HG03045 (cell line): ENCODE measurements at regions not wholly inside any gene's neighbourhood (a gene's known extent, or its start where the extent isn't known, plus 50 kb on each side); places are given as distances from the start of the nearest gene placed in this dataset.
"Not testable (repeated sequence)": the region's sequence is repeated elsewhere in the genome, so short reads cannot be mapped to it uniquely, and the experiment has no call there.

Experiments used
- ATAC-seq: cut with Tn5 transposase; IDR thresholded peaks from one replicate; pipeline ENCODE4 v1.9.1; 2021; ENCODE audit warnings: mild to moderate bottlenecking, moderate library complexity; ENCODE audit not compliant: unreplicated experiment

GRCh38 chr7:153404124-153404523 lies 644.6 kb downstream of the ACTR3B start:
- no peak for ATAC-seq

GRCh38 chr7:153404781-153405279 lies 645.3 kb downstream of the ACTR3B start:
- no peak for ATAC-seq

- no peak for ATAC-seq
Observed at GRCh38 chr7:153405704-153406485, 646.3 kb upstream of the DPP6 start.

GRCh38 chr7:153406486-153406872 lies 645.7 kb upstream of the DPP6 start:
- no peak for ATAC-seq

- ATAC-seq: no peak
Observed at GRCh38 chr7:153407291-153408046, 644.7 kb upstream of the DPP6 start.

- no peak for ATAC-seq
Observed at GRCh38 chr7:153408360-153409335, 643.5 kb upstream of the DPP6 start.

- not testable (repeated sequence) for ATAC-seq
Observed at GRCh38 chr7:153409567-153410342, 642.4 kb upstream of the DPP6 start.

- ATAC-seq: not testable (repeated sequence)
Observed at GRCh38 chr7:153410997-153411642, 641.1 kb upstream of the DPP6 start.

GRCh38 chr7:153412114-153412823 lies 639.9 kb upstream of the DPP6 start:
- ATAC-seq: not testable (repeated sequence)

- not testable (repeated sequence) for ATAC-seq
Observed at GRCh38 chr7:153412824-153413198, 639.4 kb upstream of the DPP6 start.

- ATAC-seq: no peak
Observed at GRCh38 chr7:153413199-153413539, 639.0 kb upstream of the DPP6 start.

GRCh38 chr7:153413540-153414287 lies 638.5 kb upstream of the DPP6 start:
- no peak for ATAC-seq

- no peak for ATAC-seq
Observed at GRCh38 chr7:153414288-153414629, 637.9 kb upstream of the DPP6 start.

- no peak for ATAC-seq
Observed at GRCh38 chr7:153415632-153416031, 636.6 kb upstream of the DPP6 start.

GRCh38 chr7:153422291-153423209 lies 629.6 kb upstream of the DPP6 start:
- ATAC-seq: no peak

- ATAC-seq: no peak
Observed at GRCh38 chr7:153423210-153423590, 629.0 kb upstream of the DPP6 start.

- no peak for ATAC-seq
Observed at GRCh38 chr7:153430931-153431330, 621.3 kb upstream of the DPP6 start.

- ATAC-seq: no peak
Observed at GRCh38 chr7:153432063-153432462, 620.1 kb upstream of the DPP6 start.
